ENCODE measurements at regions not wholly inside any gene's neighbourhood (a gene's known extent, or its start where the extent isn't known, plus 50 kb on each side); places are given as distances from the start of the nearest gene placed in this dataset.

- DNase-seq (ENCODE audit: low read depth), result no peak
- TF ChIP-seq CTCF (IDR thresholded peaks at IDR 0.05; ENCODE audit: low read length, missing control alignments), result no peak
- no peak overlapping the region for H3K4me3 ChIP-seq (replicated peaks; ENCODE audit: low read depth, low read length)
These were observed 66.6 kb upstream of the HAO2 start for GRCh38 chr1:119302011-119302410.

GRCh38 chr1:119308130-119308700 lies 60.4 kb upstream of the HAO2 start:
- DNase-seq (ENCODE audit: low read depth), result no peak
- TF ChIP-seq CTCF (IDR thresholded peaks at IDR 0.05; ENCODE audit: low read length, missing control alignments), result no peak
- H3K4me3 ChIP-seq (replicated peaks; ENCODE audit: low read depth, low read length), result no peak overlapping the region

GRCh38 chr1:119308806-119309205 lies 59.8 kb upstream of the HAO2 start:
- no peak overlapping the region for H3K4me3 ChIP-seq (replicated peaks; ENCODE audit: low read depth, low read length)
- no peak for DNase-seq (ENCODE audit: low read depth)
- no peak for TF ChIP-seq CTCF (IDR thresholded peaks at IDR 0.05; ENCODE audit: low read length, missing control alignments)

- H3K4me3 ChIP-seq (replicated peaks; ENCODE audit: low read depth, low read length), result no peak overlapping the region
- no peak for DNase-seq (ENCODE audit: low read depth)
- TF ChIP-seq CTCF (IDR thresholded peaks at IDR 0.05; ENCODE audit: low read length, missing control alignments), result no peak
These were observed 58.3 kb upstream of the HAO2 start for GRCh38 chr1:119310301-119310700.

- no peak for TF ChIP-seq CTCF (IDR thresholded peaks at IDR 0.05; ENCODE audit: low read length, missing control alignments)
- DNase-seq (ENCODE audit: low read depth), result no peak
- H3K4me3 ChIP-seq (replicated peaks; ENCODE audit: low read depth, low read length), result no peak overlapping the region
These were observed 56.1 kb upstream of the HAO2 start for GRCh38 chr1:119312500-119312899.

GRCh38 chr1:119314001-119314796 lies 54.4 kb upstream of the HAO2 start:
- H3K4me3 ChIP-seq (replicated peaks; ENCODE audit: low read depth, low read length), result no peak overlapping the region
- TF ChIP-seq CTCF (IDR thresholded peaks at IDR 0.05; ENCODE audit: low read length, missing control alignments), result no peak
- DNase-seq (ENCODE audit: low read depth), result no peak

Measured in fibroblast of pulmonary artery (primary cell).